Astrocyte of the spinal cord (primary cell): ENCODE measurements at regions not wholly inside any gene's neighbourhood (a gene's known extent, or its start where the extent isn't known, plus 50 kb on each side); places are given as distances from the start of the nearest gene placed in this dataset.

Source experiments
- DNase-seq: peaks from one replicate; pipeline ENCODE4 v3.0.0; 2011; ENCODE audit warnings: low read depth, low spot score
- H3K4me3 ChIP-seq: 2 replicates; pipeline ENCODE4 v1.5.1; 2011; ENCODE audit warnings: low read depth, mild to moderate bottlenecking, low read length, moderate library complexity
- in situ Hi-C: cut with HindIII; loops from 2 replicates; pipeline ENCODE4 v1.10.0; 2017; ENCODE audit warnings: low sequenced_read_pairs
- TF ChIP-seq, protein P1 (sequence below): IDR thresholded peaks from 2 replicates; pipeline ENCODE4 v1.5.1; 2012; ENCODE audit warnings: low read depth, mild to moderate bottlenecking, low read length, inconsistent platforms

DNA sequence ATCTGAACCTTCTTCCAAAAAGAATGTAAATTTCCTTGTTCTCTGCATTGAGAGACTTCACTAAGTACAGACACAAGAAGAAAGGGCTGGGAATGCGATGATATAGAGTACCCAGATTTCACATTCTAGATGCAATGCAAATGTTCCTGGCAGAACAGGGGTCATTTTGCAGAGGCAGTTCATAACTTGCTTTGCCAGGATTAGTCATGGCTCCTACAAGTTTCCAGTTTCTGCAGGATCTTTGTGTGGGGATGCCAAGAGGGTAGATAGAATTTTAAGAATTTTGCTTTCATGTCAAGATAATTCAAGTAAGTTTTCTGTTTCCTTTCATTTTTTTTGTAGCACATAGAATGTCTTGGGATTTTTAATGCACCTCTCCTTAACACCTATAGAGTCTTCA, 181.2 kb downstream of the FGF9 start:
- TF ChIP-seq, protein P1, sequence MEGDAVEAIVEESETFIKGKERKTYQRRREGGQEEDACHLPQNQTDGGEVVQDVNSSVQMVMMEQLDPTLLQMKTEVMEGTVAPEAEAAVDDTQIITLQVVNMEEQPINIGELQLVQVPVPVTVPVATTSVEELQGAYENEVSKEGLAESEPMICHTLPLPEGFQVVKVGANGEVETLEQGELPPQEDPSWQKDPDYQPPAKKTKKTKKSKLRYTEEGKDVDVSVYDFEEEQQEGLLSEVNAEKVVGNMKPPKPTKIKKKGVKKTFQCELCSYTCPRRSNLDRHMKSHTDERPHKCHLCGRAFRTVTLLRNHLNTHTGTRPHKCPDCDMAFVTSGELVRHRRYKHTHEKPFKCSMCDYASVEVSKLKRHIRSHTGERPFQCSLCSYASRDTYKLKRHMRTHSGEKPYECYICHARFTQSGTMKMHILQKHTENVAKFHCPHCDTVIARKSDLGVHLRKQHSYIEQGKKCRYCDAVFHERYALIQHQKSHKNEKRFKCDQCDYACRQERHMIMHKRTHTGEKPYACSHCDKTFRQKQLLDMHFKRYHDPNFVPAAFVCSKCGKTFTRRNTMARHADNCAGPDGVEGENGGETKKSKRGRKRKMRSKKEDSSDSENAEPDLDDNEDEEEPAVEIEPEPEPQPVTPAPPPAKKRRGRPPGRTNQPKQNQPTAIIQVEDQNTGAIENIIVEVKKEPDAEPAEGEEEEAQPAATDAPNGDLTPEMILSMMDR = no peak
- no peak for DNase-seq
- in situ Hi-C loops = no loop called here
- H3K4me3 ChIP-seq = no peak overlapping the region

DNA sequence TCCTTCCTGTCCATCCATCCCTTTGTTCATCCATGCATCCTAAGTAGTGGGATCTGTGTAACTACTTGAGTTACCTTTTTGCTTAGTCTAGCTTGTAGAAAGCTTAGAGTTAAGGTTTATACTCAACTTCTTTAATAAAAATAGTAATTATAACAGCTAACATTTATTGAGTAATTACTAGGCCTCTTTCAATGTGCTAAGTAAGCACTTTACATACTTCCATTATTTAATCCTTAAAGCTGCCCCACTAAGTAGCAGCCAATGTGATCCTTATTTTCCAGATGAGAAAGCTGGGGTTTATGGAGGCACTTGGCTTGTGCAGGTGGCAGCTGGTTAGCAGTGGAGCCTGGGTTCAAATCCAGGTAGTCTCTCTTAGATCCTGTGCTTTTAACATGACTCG, 182.9 kb downstream of the FGF9 start:
- TF ChIP-seq, protein P1 = no peak
- no peak for DNase-seq
- H3K4me3 ChIP-seq = no peak overlapping the region
- in situ Hi-C loops = no loop called here

DNA sequence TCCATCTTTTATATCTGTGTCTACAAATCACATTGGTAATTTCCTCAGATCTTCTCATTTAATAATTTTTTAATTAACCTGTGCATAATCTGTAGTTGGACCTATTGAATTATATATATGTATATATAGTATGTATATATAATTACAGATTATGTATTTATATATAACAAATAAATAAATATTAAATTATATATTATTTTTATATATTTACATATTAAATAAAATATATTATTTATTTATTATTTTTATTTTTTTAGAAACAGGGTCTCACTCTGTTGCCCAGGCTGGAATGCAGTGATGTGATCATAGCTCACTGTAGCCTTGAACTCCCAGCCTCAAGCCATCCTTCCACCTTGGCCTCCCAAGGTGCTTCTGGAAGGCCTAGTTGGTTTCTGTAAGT, 197.9 kb downstream of the FGF9 start:
- no peak overlapping the region for H3K4me3 ChIP-seq
- TF ChIP-seq, protein P1 = no peak
- no peak for DNase-seq
- in situ Hi-C loops = no loop called here

DNA sequence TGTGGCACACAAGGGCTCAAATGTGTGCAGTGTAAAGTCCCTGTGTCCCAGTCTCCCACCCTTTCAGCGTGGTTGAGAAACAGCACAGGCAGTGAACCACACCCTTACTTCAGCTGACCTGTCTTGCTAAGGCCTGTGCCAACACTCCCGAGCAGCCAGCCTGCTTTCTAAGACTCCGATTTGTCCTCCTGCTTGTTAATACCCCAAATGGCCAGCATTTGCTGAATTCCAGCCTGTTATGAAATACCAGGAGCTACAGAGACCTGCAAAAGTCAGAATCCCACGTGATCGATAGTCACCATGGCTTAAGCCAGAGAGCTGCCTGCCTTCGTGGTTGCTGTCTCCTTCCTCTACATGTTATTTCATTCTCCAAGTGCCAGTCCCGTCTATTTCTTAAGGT, 200.5 kb downstream of the FGF9 start:
- no peak overlapping the region for H3K4me3 ChIP-seq
- DNase-seq = no peak
- TF ChIP-seq, protein P1 = no peak
- in situ Hi-C loops = no loop called here

DNA sequence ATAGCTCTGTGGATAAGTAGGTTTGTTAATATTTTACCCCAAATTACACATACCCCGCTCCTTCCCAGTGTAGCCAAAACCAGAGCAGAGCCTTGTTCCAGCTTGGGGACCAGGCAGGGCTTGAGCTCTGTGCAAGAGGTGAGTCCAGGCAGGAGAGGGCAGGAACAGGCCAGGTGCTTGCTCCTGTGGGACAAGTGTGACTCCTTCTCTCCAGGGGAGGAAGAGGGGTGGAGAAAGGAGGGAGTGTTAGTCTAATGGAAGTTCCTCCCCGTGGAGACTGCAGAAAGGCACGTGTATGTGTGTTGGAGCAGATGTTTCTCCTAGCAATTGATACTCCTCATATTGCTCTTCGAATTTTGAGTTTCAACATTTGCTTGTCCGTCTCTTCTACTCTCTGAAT, 201.0 kb downstream of the FGF9 start:
- H3K4me3 ChIP-seq = no peak overlapping the region
- no peak for DNase-seq
- in situ Hi-C loops = no loop called here
- TF ChIP-seq, protein P1 = no peak

DNA sequence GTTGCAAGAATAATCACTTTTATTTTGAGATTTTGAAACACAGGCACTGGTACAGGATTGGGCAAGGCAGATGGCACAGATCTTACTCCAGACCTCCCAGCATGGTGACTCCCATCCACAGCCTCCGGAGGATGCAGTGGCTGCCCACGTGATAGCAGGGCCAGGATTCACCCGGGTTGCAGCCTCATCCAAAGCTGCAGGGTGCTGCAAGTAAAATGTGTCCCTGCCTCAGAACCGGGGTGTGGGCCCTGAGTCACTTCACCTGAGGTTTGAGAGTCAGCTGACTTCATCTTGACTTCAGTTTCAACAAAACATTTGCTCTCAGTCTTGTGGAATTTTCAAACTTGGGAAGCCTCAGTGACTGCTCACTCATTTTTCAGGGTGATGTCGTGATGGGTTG, 201.9 kb downstream of the FGF9 start:
- no peak overlapping the region for H3K4me3 ChIP-seq
- DNase-seq = no peak
- in situ Hi-C loops = no loop called here
- TF ChIP-seq, protein P1 = no peak

DNA sequence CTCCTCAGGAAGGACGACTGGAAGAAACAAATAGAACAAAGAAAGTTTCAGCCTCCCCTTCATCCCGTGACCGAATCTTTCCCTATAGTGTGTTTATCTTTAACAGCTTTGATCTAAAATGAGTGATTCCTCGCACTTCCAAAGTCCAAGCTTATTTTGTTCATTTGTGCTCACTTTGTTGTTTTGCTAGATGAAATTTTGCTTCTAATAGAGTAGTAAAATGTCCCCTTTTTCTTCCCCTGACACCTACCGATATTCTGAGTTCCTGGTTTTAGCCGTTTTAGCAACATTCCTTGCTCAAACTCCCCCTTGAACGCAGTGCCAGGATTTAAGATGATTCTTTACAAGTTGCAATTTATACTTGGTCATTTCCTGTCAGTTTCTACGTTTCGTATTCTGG, 204.2 kb downstream of the FGF9 start:
- TF ChIP-seq, protein P1 = no peak
- no peak overlapping the region for H3K4me3 ChIP-seq
- DNase-seq = no peak
- in situ Hi-C loops = no loop called here
